ENCODE measurements at regions not wholly inside any gene's neighbourhood (a gene's known extent, or its start where the extent isn't known, plus 50 kb on each side); places are given as distances from the start of the nearest gene placed in this dataset.

- TF ChIP-seq MAFK (IDR thresholded peaks at IDR 0.05; ENCODE audit: low read depth, low read length) (no peak), RAD21 (IDR thresholded peaks at IDR 0.05; ENCODE audit: low read length) (no peak), POLR2A (IDR thresholded peaks at IDR 0.05; ENCODE audit: low read depth, low read length) (no peak), RCOR1 (IDR thresholded peaks at IDR 0.05; ENCODE audit: insufficient replicate concordance, low read length) (no peak)
- TF ChIP-seq, protein P1, sequence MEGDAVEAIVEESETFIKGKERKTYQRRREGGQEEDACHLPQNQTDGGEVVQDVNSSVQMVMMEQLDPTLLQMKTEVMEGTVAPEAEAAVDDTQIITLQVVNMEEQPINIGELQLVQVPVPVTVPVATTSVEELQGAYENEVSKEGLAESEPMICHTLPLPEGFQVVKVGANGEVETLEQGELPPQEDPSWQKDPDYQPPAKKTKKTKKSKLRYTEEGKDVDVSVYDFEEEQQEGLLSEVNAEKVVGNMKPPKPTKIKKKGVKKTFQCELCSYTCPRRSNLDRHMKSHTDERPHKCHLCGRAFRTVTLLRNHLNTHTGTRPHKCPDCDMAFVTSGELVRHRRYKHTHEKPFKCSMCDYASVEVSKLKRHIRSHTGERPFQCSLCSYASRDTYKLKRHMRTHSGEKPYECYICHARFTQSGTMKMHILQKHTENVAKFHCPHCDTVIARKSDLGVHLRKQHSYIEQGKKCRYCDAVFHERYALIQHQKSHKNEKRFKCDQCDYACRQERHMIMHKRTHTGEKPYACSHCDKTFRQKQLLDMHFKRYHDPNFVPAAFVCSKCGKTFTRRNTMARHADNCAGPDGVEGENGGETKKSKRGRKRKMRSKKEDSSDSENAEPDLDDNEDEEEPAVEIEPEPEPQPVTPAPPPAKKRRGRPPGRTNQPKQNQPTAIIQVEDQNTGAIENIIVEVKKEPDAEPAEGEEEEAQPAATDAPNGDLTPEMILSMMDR (conservative IDR thresholded peaks at IDR 0.05; ENCODE audit: low read depth, low read length), result no peak
These were observed 125.9 kb upstream of the TBL1X start for GRCh38 chrX:9338986-9339385.

All from IMR-90 (cell line).